ENCODE measurements at regions not wholly inside any gene's neighbourhood (a gene's known extent, or its start where the extent isn't known, plus 50 kb on each side); places are given as distances from the start of the nearest gene placed in this dataset.

GRCh38 chr4:171472230-171472629, 341.0 kb upstream of the GALNTL6 start:
- TF ChIP-seq EZH2 (IDR thresholded peaks at IDR 0.05; ENCODE audit: borderline replicate concordance, insufficient read depth, low read depth, low read length, poor library complexity, severe bottlenecking) (no peak), CTCF (IDR thresholded peaks at IDR 0.05) (no peak)
